Stimulated activated CD4-positive, alpha-beta T cell treated with anti-CD3 and anti-CD28 coated beads, Interleukin-2, amount 100 ng/mL, for 24 hours (primary cell): ENCODE measurements at regions not wholly inside any gene's neighbourhood (a gene's known extent, or its start where the extent isn't known, plus 50 kb on each side); places are given as distances from the start of the nearest gene placed in this dataset.
"Not testable (repeated sequence)": the region's sequence is repeated elsewhere in the genome, so short reads cannot be mapped to it uniquely, and the experiment has no call there.

ENCODE experiments used
- DNase-seq, 2 donors: peaks; one replicate each; pipeline ENCODE4 v3.0.0-alpha.2; 2020

- DNase-seq = no peak
These were observed 150.3 kb downstream of the RPLP1 start for GRCh38 chr15:69602921-69603320.

DNA sequence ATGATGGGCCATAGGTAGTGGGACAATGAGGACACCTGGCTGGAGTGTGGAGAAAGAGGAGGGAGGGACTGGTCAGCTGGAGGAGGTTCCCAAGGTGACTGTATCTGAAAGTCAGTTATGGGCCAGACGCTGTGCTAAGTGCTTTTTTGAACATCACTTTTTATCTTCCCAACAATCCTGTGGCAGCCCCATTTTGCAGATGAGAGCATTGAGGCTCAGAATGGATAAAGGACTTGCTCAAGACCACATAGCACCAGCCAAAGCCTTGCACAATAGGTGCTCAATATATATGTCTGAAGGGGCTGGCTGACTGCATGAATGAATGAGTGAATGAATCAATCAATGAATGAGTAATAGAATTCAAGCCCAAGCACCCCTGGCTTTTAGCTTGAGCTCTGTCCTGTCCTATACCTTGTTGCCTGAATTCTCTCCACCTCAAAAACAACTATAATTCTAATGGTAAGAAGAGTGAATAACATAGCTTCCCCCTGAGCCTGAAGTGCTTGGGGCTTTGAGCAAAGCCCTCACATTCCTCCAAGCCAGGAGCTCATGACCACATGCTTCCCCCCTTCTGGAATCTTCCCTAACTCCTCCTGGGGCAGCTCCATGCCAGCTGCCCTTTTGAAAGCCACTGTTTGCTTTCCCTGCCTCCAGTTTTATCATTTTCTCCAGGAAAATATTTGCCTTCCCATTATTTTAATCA lies 150.9 kb downstream of the RPLP1 start:
- no peak for DNase-seq

DNA sequence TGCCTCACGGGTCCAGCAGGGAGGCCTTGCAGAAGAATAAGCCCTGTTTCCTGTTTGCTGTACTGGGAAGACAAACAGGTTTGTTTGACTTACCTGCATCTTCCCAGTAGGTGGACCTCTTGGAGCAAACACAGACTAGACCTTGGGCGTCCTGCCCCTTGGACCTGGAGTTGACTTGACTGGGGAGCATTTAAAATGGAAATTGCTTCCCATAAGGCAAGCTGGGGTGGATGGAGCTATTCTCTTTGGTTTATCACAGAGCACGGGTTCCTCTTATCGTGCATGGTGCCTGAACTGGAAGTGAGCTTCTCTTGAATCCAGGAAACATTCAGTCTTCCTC lies 151.4 kb downstream of the RPLP1 start:
- no peak for DNase-seq

DNA sequence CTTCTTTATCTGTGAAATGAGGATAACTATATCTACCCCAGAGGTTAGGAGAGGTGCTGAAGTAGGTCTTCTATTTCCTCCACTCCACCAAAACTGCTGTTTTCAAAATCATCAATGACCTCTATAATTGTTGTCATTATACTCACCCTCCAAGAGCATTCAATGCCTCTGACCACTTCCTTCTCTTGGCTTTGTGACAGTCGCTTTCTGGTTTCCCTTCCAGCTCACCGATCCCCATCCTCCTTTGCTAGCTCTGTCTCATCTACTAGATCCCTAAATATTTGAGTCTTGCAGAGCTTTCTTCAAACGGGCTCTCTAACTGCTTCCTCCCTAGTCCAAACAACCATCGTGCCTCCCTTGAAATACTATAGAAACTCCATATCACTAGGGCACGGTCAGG lies 153.5 kb downstream of the RPLP1 start:
- no peak for DNase-seq

- DNase-seq = no peak
These were observed 154.4 kb downstream of the RPLP1 start for GRCh38 chr15:69606921-69607500.

GRCh38 chr15:69608661-69609060 lies 156.0 kb downstream of the RPLP1 start:
- no peak for DNase-seq

GRCh38 chr15:69609176-69609575 lies 156.6 kb downstream of the RPLP1 start:
- no peak for DNase-seq

DNA sequence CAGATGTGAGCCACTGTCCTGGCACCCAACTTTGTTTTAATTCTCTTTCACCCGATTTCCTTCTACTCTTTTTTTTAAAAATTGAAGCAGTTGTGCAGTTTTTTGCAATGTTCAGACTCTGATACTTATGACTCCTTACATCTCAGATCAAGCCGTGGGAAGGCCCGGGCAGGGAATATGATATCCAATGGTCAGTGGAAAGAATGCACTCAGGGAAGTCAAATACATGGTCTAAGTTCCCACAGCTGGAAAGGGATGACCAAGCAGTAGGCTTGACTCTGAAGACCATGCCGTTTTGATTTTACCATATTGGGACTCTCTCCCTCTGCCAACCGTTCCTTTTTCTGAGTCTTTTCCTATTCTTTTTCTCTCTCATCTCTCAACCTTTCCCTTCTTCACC lies 157.2 kb downstream of the RPLP1 start:
- no peak for DNase-seq

DNA sequence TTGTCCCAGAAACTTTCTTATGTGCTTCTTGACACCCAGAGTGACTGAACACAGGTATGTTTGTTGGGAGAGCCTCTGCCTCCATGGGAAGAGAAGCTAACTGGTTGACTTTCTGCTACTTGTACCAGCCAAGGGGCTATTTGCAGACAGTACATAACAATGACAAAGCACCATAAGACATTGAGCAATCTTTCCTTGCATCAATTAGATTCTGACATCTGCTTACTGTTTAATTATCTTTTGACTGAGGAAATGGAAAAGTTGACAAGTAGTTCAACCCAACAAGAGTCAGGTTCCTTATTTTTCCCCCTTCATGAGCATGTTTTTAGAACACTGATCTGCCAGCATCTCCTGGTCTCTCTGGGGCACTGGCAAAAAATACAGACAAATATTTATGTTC lies 157.7 kb downstream of the RPLP1 start:
- no peak for DNase-seq

- no peak for DNase-seq
These were observed 158.2 kb downstream of the RPLP1 start for GRCh38 chr15:69610858-69611257.

- DNase-seq = no peak
These were observed 159.5 kb downstream of the RPLP1 start for GRCh38 chr15:69612112-69612511.

DNA sequence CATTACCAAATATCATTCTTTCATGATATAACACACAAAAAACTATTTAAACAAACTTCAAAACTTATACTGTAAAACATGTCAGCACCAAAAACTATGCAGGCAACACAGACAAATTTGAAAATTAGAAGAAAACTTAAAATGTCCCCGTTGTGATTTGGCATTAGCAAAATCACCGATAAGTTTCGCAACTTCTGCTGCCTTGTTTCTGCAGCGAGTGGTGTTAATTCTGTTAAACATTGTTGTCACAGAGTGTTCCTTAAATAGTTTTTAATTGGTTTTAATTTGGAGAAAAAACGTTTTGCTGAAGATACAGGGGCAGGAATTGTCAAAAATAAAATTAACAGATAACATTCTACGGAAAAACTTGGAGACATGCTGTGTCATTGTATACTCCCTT lies 160.6 kb downstream of the RPLP1 start:
- no peak for DNase-seq

DNA sequence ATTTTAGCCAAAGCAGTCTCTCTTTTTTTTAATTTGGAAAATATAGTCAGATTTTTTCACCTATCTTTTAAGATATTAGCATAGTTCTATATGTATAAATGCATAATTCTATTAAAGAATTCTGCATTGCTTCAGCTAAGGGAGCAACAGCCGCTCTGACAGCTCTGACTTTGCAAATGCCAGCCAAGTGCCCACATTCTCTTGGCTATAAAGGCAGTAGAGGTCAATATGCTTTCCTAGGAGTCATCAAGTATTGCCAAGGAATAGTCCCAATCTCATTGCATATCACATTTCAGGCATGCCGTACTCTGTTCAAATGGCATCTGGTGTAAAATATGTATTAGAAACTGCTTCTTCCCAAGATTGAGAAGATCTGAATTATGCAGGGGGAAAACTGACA lies 161.4 kb downstream of the RPLP1 start:
- DNase-seq = no peak

DNA sequence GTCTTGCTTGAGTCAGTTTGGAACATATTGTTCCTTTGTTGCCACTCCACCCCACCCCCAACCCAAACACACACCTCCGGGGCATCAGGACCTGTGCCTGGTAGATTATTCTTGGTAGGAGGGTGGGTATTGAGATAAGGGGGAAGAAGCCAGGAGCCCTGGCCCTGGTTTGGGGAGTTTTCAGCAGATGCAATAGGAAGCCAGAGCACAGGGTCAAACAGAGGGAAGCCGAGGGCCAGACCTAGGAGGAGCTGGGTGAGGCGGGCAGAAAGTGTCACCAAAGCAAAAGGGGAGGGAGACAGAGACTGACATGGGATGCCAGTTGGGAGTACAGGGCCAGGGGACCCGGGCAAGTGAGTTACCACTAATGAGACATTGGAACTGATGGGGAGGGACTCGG lies 163.1 kb downstream of the RPLP1 start:
- DNase-seq = no peak

GRCh38 chr15:69616558-69616957 lies 163.9 kb downstream of the RPLP1 start:
- DNase-seq = no peak

- not testable (repeated sequence) for DNase-seq
These were observed 164.5 kb downstream of the RPLP1 start for GRCh38 chr15:69617144-69617543.

DNA sequence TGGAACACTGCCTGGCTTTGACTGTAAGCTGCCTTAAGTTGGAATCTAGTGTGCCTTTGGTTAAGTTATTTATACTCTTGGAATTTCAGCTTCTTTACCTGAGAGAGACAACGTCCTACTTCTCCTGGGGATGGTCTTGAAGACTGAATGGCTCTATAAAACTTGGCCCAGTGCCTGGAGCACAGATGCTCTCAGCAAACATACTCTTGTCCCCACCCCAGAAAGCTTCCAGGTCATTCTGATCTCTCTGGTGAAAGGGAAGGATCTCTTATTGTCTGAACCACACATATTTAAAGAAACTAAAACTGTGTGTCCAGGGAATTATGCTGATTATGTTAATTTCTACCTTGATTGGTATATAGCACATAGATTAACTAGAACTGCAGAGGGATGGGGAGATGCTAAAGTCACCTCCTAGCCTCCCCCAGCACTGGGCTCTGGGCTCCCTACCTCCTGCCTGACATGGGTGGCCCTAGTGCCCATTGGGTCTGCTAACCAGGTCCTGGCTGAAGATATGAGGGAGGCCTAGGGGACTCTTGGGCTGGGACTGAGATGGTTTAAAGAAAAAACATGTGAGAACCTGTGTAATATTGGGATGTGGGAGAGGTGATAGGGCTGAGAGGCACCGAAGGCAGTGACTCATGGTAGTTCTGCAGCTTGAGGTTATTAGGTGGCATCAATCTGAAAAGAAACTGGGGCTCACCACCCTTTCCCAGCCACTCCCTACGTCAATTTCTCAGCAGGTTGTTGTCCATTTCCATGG lies 171.0 kb downstream of the RPLP1 start:
- no peak for DNase-seq

DNA sequence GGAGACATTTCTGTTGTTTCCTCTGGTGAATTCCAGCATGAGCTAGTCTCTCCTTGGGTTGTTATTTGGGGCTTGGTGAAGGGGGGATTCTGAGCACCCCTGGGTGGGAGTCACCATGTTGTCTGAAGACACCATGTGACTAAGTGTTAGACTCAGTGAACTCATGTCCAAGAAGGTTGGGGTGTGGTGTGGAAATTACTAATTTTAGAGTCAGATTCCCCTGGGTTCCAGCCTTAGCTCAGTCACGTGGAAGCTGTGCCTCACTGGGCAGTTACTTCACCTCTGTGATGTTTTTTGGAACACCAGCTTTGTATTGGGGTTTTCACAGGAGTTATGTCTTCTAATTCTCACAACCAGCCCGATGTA lies 171.5 kb downstream of the RPLP1 start:
- no peak for DNase-seq

GRCh38 chr15:69624816-69625215 lies 172.2 kb downstream of the RPLP1 start:
- DNase-seq = no peak

GRCh38 chr15:69625328-69625727 lies 172.7 kb downstream of the RPLP1 start:
- DNase-seq = no peak

- no peak for DNase-seq
These were observed 173.8 kb downstream of the RPLP1 start for GRCh38 chr15:69626095-69627066.

GRCh38 chr15:69627548-69628158 lies 175.0 kb downstream of the RPLP1 start:
- DNase-seq = no peak
